Neutrophil (primary cell): ENCODE measurements at regions not wholly inside any gene's neighbourhood (a gene's known extent, or its start where the extent isn't known, plus 50 kb on each side); places are given as distances from the start of the nearest gene placed in this dataset.

Experiments
- H3K27ac ChIP-seq: fragments of 200-600 bp; sonication (generic); 2 replicates; pipeline ENCODE4 v1.5.1; 2016; ENCODE audit warnings: mild to moderate bottlenecking, moderate library complexity
- H3K27me3 ChIP-seq: fragments of 200-600 bp; sonication (generic); 2 replicates; pipeline ENCODE4 v1.6.0; 2016; ENCODE audit warnings: mild to moderate bottlenecking
- H3K36me3 ChIP-seq: fragments of 200-600 bp; sonication (generic); 2 replicates; pipeline ENCODE4 v1.5.1; 2017
- H3K4me1 ChIP-seq, 2 experiments: fragments of 200-600 bp in 1 of 2; sonication (generic) in 1 of 2; 1 replicate in 1 of 2; 2 replicates in 1 of 2; pipeline versions ENCODE4 v1.5.1 to v1.6.1; 2013 to 2016; ENCODE audit warnings: low read depth in 1 of 2, low read length in 1 of 2, mild to moderate bottlenecking in 1 of 2, moderate library complexity in 1 of 2; ENCODE audit not compliant: control insufficient read depth in 1 of 2, insufficient read depth in 1 of 2
- H3K4me3 ChIP-seq, 2 experiments: fragments of 200-600 bp in 1 of 2; sonication (generic) in 1 of 2; 1 replicate in 1 of 2; 2 replicates in 1 of 2; pipeline ENCODE4 v1.5.1; 2013 to 2016; ENCODE audit warnings: low read depth in 1 of 2, low read length in 1 of 2, mild to moderate bottlenecking in 1 of 2, moderate library complexity in 1 of 2
- H3K9me3 ChIP-seq: fragments of 200-600 bp; sonication (generic); 2 replicates; pipeline ENCODE4 v1.5.1; 2016
- CTCF ChIP-seq: fragments of 200-600 bp; sonication (generic); IDR thresholded peaks from 2 replicates; pipeline ENCODE4 v1.5.1; 2016; ENCODE audit warnings: antibody characterized with exemption

- Histone ChIP-seq H3K36me3 (no peaks in the 10 kb centered on the region), H3K9me3 (no peaks in the 10 kb centered on the region), H3K27ac (no peak overlapping the region), H3K27me3 (no peaks in the 10 kb centered on the region), H3K4me3 (no peak overlapping the region), H3K4me1 (no peaks in the 10 kb centered on the region)
- TF ChIP-seq CTCF: no peak
Observed at GRCh38 chr1:95850763-95851162, 616.8 kb downstream of the RWDD3 start.

- Histone ChIP-seq H3K9me3 (no peaks in the 10 kb centered on the region), H3K4me3 (no peak overlapping the region), H3K27ac (no peak overlapping the region), H3K4me1 (no peaks in the 10 kb centered on the region), H3K36me3 (no peaks in the 10 kb centered on the region), H3K27me3 (no peaks in the 10 kb centered on the region)
- no peak for TF ChIP-seq CTCF
Observed at GRCh38 chr1:95852483-95853070, 618.6 kb downstream of the RWDD3 start.

- Histone ChIP-seq H3K4me3 (no peak overlapping the region), H3K27ac (no peak overlapping the region), H3K27me3 (no peaks in the 10 kb centered on the region), H3K4me1 (no peaks in the 10 kb centered on the region), H3K9me3 (no peaks in the 10 kb centered on the region), H3K36me3 (no peaks in the 10 kb centered on the region)
- TF ChIP-seq CTCF: no peak
Observed at GRCh38 chr1:95854457-95854856, 620.4 kb downstream of the RWDD3 start.

GRCh38 chr1:95863086-95863485, 629.1 kb downstream of the RWDD3 start:
- no peaks in the 10 kb centered on the region for H3K4me1 ChIP-seq
- no peaks in the 10 kb centered on the region for H3K27me3 ChIP-seq
- H3K9me3 ChIP-seq: no peaks in the 10 kb centered on the region
- no peak for TF ChIP-seq CTCF
- H3K36me3 ChIP-seq: no peaks in the 10 kb centered on the region
- no peak overlapping the region for H3K4me3 ChIP-seq
- H3K27ac ChIP-seq: no peak overlapping the region

GRCh38 chr1:95865769-95866168, 631.8 kb downstream of the RWDD3 start:
- Histone ChIP-seq H3K27ac (no peak overlapping the region), H3K4me1 (no peaks in the 10 kb centered on the region), H3K36me3 (no peaks in the 10 kb centered on the region), H3K27me3 (no peaks in the 10 kb centered on the region), H3K4me3 (no peak overlapping the region), H3K9me3 (no peaks in the 10 kb centered on the region)
- TF ChIP-seq CTCF: no peak

- Histone ChIP-seq H3K36me3 (no peaks in the 10 kb centered on the region), H3K27me3 (no peaks in the 10 kb centered on the region), H3K4me3 (no peak overlapping the region), H3K27ac (no peak overlapping the region), H3K9me3 (no peaks in the 10 kb centered on the region), H3K4me1 (no peaks in the 10 kb centered on the region)
- TF ChIP-seq CTCF: no peak
Observed at GRCh38 chr1:95876276-95876675, 642.3 kb downstream of the RWDD3 start.
